RWPE2 (cell line): ENCODE measurements at regions not wholly inside any gene's neighbourhood (a gene's known extent, or its start where the extent isn't known, plus 50 kb on each side); places are given as distances from the start of the nearest gene placed in this dataset.
A peak's percentile ranks its signal among the peaks of the same experiment; 100 is the strongest.

Experiments
- ATAC-seq: fragments of 200-7000 bp; cut with Tn5 transposase; 3 replicates; pipeline ENCODE4 v1.9.1; 2021; ENCODE audit warnings: low read depth
- DNase-seq: peaks from one replicate; pipeline ENCODE4 v3.0.0-alpha.2; 2020; ENCODE audit warnings: low spot score
- H3K27ac ChIP-seq: fragments of 450-650 bp; 2 replicates; pipeline ENCODE4 v1.5.1; 2017; ENCODE audit warnings: mild to moderate bottlenecking; ENCODE audit not compliant: poor library complexity, severe bottlenecking
- H3K27me3 ChIP-seq: fragments of 250-450 bp; sonication (Bioruptor Pico); 2 replicates; pipeline ENCODE4 v1.5.1; 2021; ENCODE audit warnings: mild to moderate bottlenecking, moderate library complexity; ENCODE audit not compliant: insufficient read depth, poor library complexity, severe bottlenecking
- H3K36me3 ChIP-seq: fragments of 250-450 bp; sonication (Bioruptor Pico); 2 replicates; pipeline ENCODE4 v1.5.1; 2020; ENCODE audit warnings: low read depth, mild to moderate bottlenecking, moderate library complexity
- H3K4me1 ChIP-seq: fragments of 250-450 bp; sonication (Bioruptor Pico); 2 replicates; pipeline ENCODE4 v1.5.1; 2021; ENCODE audit warnings: mild to moderate bottlenecking, moderate library complexity; ENCODE audit not compliant: insufficient read depth, poor library complexity, severe bottlenecking
- H3K4me3 ChIP-seq: fragments of 250-450 bp; sonication (Bioruptor Pico); 2 replicates; pipeline ENCODE4 v1.5.1; 2021; ENCODE audit warnings: mild to moderate bottlenecking, moderate library complexity; ENCODE audit not compliant: severe bottlenecking
- H3K9me3 ChIP-seq: fragments of 250-450 bp; sonication (Bioruptor Pico); 2 replicates; pipeline ENCODE4 v1.5.1; 2021; ENCODE audit warnings: mild to moderate bottlenecking, moderate library complexity; ENCODE audit not compliant: severe bottlenecking
- CTCF ChIP-seq: fragments of 450-650 bp; IDR thresholded peaks from one replicate; pipeline ENCODE4 v1.5.1; 2017; ENCODE audit warnings: mild to moderate bottlenecking, moderate library complexity; ENCODE audit not compliant: poor library complexity, severe bottlenecking

DNA sequence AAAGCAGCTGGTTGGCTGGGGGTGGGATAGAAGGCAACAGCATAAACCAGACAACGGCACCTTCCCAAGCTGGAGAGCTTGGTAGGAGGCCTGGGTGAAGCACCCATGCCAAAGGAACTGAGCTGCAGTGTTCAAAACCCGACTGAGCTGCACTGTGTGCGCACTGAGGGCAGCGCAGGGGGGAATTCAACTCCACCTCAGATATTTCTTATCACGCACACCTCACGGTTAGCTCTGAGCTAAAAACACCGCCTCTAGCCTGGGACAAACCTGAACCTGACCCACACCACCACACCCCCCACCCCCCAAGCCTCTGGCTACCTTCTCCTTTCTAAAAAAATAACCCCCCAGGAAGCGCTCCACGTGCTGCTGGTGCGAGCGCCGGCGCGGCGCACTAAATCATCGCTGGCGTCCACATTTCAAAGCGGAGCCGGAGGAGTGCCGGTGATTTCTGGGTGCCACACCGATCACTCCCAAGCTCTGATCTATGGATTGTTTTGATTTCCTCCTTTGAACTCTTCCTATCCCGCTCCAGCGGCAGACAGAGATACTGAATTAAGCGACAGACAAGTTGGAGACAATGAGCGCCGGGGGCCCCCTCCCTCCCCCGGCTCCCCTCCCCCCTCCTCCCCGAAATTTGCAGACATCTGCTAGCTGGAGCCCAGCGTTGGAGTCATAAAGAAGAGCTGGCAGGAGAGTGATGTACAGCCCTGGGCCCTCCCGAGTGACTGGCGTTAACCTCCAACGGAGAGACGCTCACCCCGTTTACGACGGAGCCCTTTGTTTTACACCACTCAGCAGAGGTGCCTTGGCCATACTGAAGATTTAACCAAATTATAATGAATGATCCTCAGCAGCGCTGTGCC, 85.0 kb downstream of the NOG start:
- H3K9me3 ChIP-seq = no peaks in the 10 kb centered on the region
- H3K4me1 ChIP-seq = peaks cover 35% of the 10 kb centered on the region
- ATAC-seq (no peak), DNase-seq (no peak)
- no peak for TF ChIP-seq CTCF
- no peak overlapping the region for H3K4me3 ChIP-seq
- H3K27me3 ChIP-seq = no peaks in the 10 kb centered on the region
- H3K36me3 ChIP-seq = no peaks in the 10 kb centered on the region
- H3K27ac ChIP-seq = peak overlapping the region; percentile 95

DNA sequence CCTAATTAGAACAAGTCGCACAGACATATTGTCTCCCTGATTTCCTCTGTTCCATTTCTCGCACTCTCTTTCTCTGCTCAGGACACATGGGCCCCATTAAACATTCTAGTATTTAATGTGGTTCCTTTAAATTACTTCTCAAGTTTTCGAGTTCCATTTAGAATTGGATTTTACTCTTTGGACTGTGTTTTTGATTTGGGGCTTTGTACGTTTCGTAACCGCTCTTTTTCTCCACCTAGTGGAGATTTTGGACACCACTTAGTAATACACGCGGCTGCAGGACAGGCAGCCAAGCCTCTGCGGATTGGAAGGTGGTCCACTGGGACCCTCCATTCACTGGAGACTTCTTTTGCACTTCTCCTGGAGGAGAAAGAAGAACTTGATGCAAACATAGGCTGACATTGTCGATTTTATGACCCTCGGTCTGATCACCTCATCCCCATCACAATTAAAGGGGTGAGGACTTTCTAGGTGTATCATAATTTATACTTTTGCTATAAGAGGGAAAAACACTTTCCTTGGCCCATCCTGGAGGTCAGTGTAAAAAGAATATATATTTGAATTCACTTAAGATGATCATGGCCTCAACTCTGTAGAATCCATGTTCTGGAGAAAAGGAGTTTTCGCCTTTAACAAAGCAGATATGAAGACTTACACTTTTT, 85.7 kb downstream of the NOG start:
- Histone ChIP-seq H3K4me3 (no peak overlapping the region), H3K27ac (peak overlapping the region; percentile 95), H3K27me3 (no peaks in the 10 kb centered on the region), H3K36me3 (no peaks in the 10 kb centered on the region), H3K4me1 (peaks cover 35% of the 10 kb centered on the region), H3K9me3 (no peaks in the 10 kb centered on the region)
- no peak for ATAC-seq
- DNase-seq = no peak
- peak; percentile 76 for TF ChIP-seq CTCF

DNA sequence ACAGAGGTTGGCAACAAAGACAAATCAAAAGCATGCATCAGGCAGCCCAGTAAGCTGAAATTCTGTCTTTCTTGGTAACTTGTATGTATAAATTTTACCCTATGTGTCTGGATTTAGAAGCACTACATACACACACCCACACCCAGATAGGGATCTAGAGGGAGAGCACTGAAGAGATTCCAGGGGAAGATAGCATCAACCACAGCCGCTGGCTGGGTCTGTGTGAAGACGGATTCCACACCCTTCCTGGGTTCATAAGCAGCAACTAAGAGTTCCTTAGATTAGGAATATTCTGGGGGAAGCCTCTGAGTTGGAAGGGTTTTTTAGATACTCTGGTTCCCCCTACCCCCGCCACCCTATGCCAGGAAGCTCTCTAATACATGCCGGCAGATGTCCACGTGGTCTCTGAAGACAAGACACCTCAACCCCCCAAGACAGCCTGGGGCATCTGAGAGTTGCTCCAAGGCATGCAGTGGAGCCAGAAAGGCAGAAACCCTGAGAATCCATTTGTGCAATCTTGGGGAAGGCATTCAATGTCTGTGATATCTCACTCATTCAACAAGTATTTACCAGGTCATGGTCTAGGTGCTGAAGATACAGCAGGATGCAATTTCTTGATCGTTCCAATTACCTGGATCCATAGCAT, 86.4 kb downstream of the NOG start:
- TF ChIP-seq CTCF = no peak
- H3K9me3 ChIP-seq = no peaks in the 10 kb centered on the region
- peak overlapping the region; percentile 95 for H3K27ac ChIP-seq

GRCh38 chr17:56680676-56681075, 87.2 kb downstream of the NOG start:
- peak overlapping the region; percentile 95 for H3K27ac ChIP-seq
- no peaks in the 10 kb centered on the region for H3K9me3 ChIP-seq
- DNase-seq (no peak), ATAC-seq (no peak)
- H3K36me3 ChIP-seq = no peaks in the 10 kb centered on the region
- no peak for TF ChIP-seq CTCF
- H3K4me1 ChIP-seq = peaks cover 35% of the 10 kb centered on the region
- no peaks in the 10 kb centered on the region for H3K27me3 ChIP-seq
- H3K4me3 ChIP-seq = no peak overlapping the region

More for the DNA sequence above, 86.4 kb downstream of the NOG start:
- DNase-seq (no peak), ATAC-seq (peak; percentile 51)
- no peaks in the 10 kb centered on the region for H3K27me3 ChIP-seq
- H3K36me3 ChIP-seq = no peaks in the 10 kb centered on the region
- H3K4me1 ChIP-seq = peaks cover 35% of the 10 kb centered on the region
- no peak overlapping the region for H3K4me3 ChIP-seq
